ENCODE measurements at regions not wholly inside any gene's neighbourhood (a gene's known extent, or its start where the extent isn't known, plus 50 kb on each side); places are given as distances from the start of the nearest gene placed in this dataset.
A peak's percentile ranks its signal among the peaks of the same experiment; 100 is the strongest.
"Not testable (repeated sequence)": the region's sequence is repeated elsewhere in the genome, so short reads cannot be mapped to it uniquely, and the experiment has no call there.

GRCh38 chr5:27814983-27815382 is 776.6 kb upstream of the CDH9 start:
- DNase-seq, result no peak

DNA sequence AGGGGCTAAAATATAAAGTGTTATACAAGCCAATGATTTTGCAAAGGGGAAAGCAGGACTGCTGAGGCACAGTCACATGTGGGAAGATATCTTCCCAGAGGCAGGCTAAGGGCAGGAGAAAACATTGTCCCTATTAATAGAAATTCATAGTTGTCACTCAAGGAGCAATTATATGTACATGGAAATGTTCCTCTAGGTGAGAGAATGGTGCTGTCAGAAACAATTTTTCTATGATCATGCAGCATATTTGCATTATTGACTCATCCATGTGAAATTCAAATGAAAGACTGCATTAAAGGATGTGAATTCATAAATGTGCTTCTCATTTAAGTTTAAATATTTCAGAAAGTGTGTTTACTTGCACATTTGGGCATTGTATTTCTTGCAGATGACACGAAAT is 775.9 kb upstream of the CDH9 start:
- no peak for DNase-seq

DNA sequence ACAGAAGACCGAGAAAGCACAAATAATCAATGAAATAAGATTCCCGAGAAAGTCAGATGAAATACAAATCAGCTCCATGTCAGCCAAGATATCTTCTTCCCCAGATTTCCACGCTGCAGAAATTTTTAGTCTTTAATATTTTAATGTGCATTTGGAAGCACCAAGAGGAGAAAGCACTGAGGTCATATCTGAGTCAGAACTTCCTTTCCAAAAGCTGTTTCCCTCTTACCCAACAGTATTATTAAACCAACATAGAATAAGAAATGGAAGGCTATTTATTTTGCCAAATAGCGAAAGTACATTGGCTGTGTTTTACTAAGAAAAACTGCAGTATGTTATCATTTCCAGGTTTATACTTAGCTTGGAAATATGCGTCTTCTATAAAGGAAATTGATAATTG is 772.1 kb upstream of the CDH9 start:
- DNase-seq, result peak; percentile 60

DNA sequence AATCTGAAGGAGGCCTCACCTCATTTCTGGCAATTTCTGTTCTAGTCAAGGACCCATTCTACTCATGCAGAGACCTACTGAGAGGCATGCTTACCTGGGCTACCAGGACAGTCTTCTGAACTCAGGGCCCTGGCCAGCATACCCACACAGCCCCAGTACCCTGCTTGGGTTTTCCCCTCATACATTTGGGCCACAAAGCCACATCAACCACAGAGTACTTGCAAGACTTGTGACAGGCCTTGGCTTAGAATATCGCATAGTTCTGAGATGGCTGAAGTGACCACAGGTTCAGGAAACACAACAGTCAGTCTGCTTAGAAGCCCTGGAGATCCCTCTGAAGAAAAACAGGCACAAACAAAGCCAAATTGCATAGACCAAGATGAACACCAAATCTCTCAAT is 758.8 kb upstream of the CDH9 start:
- peak; percentile 13 for DNase-seq

DNA sequence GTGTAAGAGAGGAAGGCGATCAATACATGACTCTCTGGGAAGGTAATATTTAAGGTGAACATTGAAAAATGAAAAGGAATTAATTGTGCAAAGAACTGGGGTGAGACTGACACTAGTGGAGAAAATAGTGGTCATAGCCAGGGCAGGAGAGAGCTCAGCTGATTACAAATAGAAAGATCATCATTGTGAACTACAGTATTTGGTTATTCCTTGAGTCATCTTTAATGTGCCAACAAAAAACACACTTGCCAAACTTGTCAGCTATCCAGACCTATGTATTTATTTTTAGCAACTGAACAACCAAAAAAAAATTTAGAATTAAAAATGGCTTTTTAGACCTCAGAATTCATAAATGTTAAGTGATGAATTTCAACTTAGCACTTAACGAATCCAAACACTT is 749.8 kb upstream of the CDH9 start:
- no peak for DNase-seq

GRCh38 chr5:27784317-27784716 is 745.9 kb upstream of the CDH9 start:
- no peak for DNase-seq

DNA sequence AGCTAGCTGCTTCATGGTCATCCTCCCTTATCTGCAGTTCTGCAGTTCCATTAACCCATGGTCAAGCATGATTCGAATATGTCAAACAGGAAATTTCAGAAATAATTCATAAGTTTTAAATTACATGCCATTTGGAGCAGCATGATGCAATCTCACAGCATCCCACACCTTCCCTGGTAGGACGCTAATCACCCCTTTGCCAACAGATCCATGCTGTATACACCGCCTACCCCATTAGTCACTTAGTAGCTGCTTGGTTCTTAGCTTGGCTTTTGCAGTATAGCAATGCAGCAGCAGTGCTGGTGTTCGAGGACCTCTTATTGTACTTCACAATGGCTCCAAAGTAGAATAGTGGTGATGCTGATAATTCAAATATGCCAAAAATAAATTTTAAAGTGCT is 739.7 kb upstream of the CDH9 start:
- no peak for DNase-seq

DNA sequence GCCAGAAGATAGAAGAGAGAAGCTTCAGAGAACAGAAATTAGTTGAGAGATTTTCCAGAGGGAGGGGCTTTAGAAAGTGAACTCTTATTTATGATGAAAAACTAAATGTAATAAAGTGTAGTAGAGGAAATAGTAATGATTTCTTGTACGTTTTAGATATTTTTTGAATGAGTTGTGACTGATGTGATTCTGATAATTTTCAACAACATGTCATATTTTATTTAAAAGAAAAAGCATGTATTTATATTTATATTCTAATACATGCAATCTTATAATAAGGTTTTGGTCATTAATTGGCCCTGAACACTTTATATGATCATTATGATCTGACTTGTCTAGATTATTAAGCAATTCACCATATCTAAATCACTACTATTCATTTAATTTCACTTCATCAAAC is 735.2 kb upstream of the CDH9 start:
- DNase-seq, result no peak

DNA sequence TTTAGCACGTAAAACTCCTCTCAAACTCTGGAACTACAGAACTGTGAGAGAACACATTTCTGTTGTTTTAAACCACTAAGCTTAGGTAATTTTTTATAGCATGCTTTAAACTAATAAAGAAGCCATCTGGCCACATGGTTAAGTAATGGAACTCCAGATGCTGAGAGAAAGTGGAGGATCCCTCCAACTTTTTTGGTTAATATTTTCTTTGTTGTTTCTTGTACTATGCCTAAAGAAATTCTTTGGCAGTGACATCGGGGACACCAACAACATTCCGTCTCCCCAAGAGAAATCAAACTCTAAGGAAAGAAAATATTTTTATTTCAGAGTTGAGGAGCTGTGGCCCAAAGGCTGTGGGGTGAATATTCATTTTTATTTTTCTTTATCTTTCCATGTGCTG is 734.8 kb upstream of the CDH9 start:
- DNase-seq, result no peak

- DNase-seq, result no peak
Measured at GRCh38 chr5:27769748-27770402, 731.5 kb upstream of the CDH9 start.

DNA sequence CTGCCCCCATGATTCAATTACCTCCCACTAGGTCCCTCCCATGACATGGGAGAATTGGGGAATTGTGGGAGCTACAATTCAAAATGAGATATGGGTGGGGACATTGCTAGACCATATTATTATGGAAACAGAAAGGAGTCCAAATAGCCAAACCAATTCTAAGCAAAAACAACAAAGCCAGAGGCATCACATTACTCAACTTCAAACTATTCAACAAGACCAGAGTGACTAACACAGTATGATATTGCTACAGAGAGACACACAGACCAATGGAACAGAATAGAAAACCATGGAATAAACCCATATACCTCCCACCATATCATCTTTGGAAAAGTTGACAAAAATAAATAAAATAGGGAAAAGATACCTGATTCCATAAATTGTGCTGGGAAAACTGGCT is 710.5 kb upstream of the CDH9 start:
- DNase-seq, result no peak

- DNase-seq, result not testable (repeated sequence)
Measured at GRCh38 chr5:27743383-27743979, 705.1 kb upstream of the CDH9 start.

GRCh38 chr5:27742805-27743204 is 704.4 kb upstream of the CDH9 start:
- no peak for DNase-seq

DNA sequence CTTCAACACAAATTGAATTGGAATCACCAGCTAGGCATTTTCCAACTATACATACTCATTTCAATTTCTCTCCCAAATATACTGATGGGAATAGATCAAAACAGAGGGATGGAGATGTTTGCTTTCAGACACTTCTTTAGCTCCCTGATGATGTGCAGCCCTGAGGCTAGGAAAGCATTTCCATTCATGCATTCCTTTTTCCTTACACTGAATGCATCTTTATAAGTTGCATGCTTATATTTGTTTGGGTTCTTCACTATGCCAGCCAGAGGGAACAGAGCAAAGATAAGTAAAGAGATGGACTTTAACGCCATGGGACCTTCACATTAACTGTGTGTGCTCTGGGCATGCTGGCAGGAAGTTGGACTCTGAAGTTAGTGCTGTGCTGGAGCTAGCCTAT is 696.5 kb upstream of the CDH9 start:
- DNase-seq, result no peak

DNA sequence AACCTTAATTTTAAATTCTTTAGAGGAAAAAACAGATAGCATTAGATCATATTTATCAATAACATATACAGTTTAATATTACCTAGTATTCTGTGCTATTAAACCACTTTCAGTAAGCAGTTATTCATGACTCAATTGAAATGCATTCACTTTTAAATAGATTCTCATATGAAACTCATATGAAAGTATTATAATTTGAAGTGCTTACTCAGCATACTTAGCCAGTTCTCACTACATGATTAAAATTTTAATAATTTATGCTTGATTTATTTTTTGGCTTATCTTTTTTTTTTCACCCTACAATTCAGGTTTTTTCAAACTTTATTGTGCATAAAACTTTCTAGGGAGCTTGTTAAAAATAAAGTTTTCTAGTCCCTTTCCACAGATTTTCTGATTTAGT is 694.9 kb upstream of the CDH9 start:
- no peak for DNase-seq

GRCh38 chr5:27727254-27727653 is 688.9 kb upstream of the CDH9 start:
- DNase-seq, result no peak

GRCh38 chr5:27722337-27722736 is 684.0 kb upstream of the CDH9 start:
- no peak for DNase-seq

DNA sequence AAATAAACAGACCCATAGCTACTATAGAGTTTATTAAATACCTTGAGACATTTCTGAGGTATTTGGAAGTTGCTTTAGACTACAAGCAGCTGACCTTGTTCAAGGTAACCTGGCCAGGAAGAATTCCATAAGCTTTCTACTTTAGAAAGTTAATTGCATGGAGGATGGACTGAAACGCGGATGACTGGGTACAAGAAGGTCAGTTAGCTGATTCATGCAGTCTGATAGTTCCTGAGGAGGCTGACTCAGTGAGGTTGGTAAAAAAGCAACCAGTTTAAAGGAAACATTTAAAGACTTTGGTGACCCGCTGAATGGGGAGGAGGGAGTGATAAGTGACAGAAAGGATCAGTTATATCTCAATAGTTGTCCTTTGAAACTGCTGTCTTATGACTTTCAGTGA is 670.1 kb upstream of the CDH9 start:
- no peak for DNase-seq

DNA sequence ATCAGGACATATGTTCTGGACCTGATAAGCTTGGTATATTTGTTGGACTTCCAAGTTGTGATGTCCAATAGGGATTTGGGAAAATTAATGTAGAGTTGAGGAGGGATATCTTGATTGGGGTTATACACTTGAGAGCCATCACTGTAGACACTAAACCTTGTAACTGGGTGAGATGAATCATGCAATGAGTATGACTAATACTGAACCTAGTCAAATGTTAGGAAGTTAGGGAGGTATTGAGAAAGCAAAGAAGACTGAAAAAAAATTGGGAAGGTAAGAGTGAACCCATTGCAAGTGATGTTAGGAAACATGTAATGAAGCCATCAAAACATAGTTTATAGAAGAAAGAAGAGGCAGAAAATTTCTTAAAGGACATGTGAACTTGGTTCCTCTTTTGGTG is 668.4 kb upstream of the CDH9 start:
- DNase-seq, result peak; percentile 49

GRCh38 chr5:27705661-27706060 is 667.3 kb upstream of the CDH9 start:
- DNase-seq, result no peak

- no peak for DNase-seq
Measured at GRCh38 chr5:27701931-27702903, 663.8 kb upstream of the CDH9 start.

GRCh38 chr5:27700526-27700925 is 662.1 kb upstream of the CDH9 start:
- DNase-seq, result no peak

DNA sequence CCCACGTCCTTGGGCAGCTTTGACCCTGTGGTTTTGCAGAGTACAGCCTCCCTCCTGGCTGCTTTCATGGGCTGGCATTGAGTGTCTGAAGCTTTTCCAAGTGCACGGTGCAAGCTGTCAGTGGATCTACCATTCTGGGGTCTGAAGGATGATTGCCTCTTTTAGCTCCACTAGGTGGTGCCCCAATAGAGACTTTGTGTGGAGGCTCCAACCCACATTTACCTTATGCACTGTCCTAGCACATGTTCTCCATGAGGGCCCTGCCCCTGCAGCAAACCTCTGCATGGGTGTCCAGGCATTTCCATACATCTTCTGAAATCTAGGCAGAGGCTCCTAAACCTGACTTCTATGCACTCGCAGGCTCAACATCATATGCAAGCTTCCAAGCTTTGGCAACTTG is 644.2 kb upstream of the CDH9 start:
- DNase-seq, result peak; percentile 11

DNA sequence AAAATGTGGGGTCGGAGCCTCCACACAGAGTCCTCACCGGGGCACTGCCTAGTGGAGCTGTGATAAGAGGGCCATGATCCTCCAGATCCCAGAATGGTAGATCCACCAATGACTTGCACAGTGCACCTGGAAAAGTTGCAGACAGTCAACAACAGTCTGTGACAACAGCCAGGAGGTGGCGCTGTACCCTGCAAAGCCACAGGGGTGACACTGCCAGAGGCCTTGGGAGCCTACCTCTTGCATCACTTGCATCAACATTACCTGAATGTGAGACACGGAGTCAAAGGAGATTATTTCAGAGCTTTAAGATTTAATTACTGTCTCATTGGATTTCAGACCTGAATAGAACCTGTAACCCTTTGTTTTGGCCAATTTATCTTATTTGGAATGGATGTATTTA is 614.1 kb upstream of the CDH9 start:
- no peak for DNase-seq

Measured in MV-4-11 (cell line).